Cardiac muscle cell (in vitro differentiated cells and primary cell): ENCODE measurements at regions not wholly inside any gene's neighbourhood (a gene's known extent, or its start where the extent isn't known, plus 50 kb on each side); places are given as distances from the start of the nearest gene placed in this dataset.

Experiments used
- DNase-seq, 2 donors: peaks; one replicate each; pipeline versions ENCODE4 v3.0.0 to v3.0.0-alpha.2; 2010 to 2017; ENCODE audit warnings: low read depth in 1 of 2, low spot score in 1 of 2
- H3K27ac ChIP-seq: fragments of 200-600 bp; sonication (generic); 2 replicates; pipeline ENCODE4 v1.5.1; 2016
- H3K27me3 ChIP-seq: fragments of 200-600 bp; sonication (generic); 2 replicates; pipeline ENCODE4 v1.6.0; 2016; ENCODE audit warnings: control low read depth
- H3K36me3 ChIP-seq: fragments of 200-600 bp; sonication (generic); 2 replicates; pipeline ENCODE4 v1.5.1; 2016; ENCODE audit warnings: control low read depth
- H3K4me1 ChIP-seq: fragments of 200-600 bp; sonication (generic); 2 replicates; pipeline ENCODE4 v1.8.1; 2017; ENCODE audit warnings: low read depth, mild to moderate bottlenecking, mixed run types
- H3K4me3 ChIP-seq: fragments of 200-600 bp; sonication (generic); 2 replicates; pipeline ENCODE4 v1.5.1; 2016; ENCODE audit warnings: mild to moderate bottlenecking
- H3K9me3 ChIP-seq: fragments of 200-600 bp; sonication (generic); 2 replicates; pipeline ENCODE4 v1.5.1; 2017; ENCODE audit warnings: low read depth, mild to moderate bottlenecking, control low read depth
- CTCF ChIP-seq: IDR thresholded peaks from 2 replicates; pipeline ENCODE4 v1.5.1; 2012; ENCODE audit warnings: low read depth, mild to moderate bottlenecking, low read length

GRCh38 chr1:29631836-29632805 lies 395.8 kb downstream of the PTPRU start:
- H3K9me3 ChIP-seq, result no peaks in the 10 kb centered on the region
- H3K27me3 ChIP-seq, result no peaks in the 10 kb centered on the region
- no peaks in the 10 kb centered on the region for H3K4me1 ChIP-seq
- TF ChIP-seq CTCF, result no peak
- no peaks in the 10 kb centered on the region for H3K36me3 ChIP-seq
- no peak for DNase-seq
- no peak overlapping the region for H3K4me3 ChIP-seq
- no peak overlapping the region for H3K27ac ChIP-seq

- H3K27ac ChIP-seq, result no peak overlapping the region
- TF ChIP-seq CTCF, result no peak
- H3K4me3 ChIP-seq, result no peak overlapping the region
- no peaks in the 10 kb centered on the region for H3K27me3 ChIP-seq
- H3K9me3 ChIP-seq, result no peaks in the 10 kb centered on the region
- H3K4me1 ChIP-seq, result no peaks in the 10 kb centered on the region
- no peaks in the 10 kb centered on the region for H3K36me3 ChIP-seq
- no peak for DNase-seq
Observed at GRCh38 chr1:29631361-29631760, 395.0 kb downstream of the PTPRU start.

GRCh38 chr1:29630756-29631155 lies 394.4 kb downstream of the PTPRU start:
- no peaks in the 10 kb centered on the region for H3K27me3 ChIP-seq
- H3K36me3 ChIP-seq, result no peaks in the 10 kb centered on the region
- no peak for TF ChIP-seq CTCF
- H3K9me3 ChIP-seq, result no peaks in the 10 kb centered on the region
- no peak overlapping the region for H3K4me3 ChIP-seq
- no peak overlapping the region for H3K27ac ChIP-seq
- no peaks in the 10 kb centered on the region for H3K4me1 ChIP-seq
- DNase-seq, result no peak

GRCh38 chr1:29629814-29630516 lies 393.6 kb downstream of the PTPRU start:
- no peak for TF ChIP-seq CTCF
- DNase-seq, result no peak
- no peaks in the 10 kb centered on the region for H3K9me3 ChIP-seq
- H3K27ac ChIP-seq, result no peak overlapping the region
- no peak overlapping the region for H3K4me3 ChIP-seq
- H3K27me3 ChIP-seq, result no peaks in the 10 kb centered on the region
- no peaks in the 10 kb centered on the region for H3K36me3 ChIP-seq
- H3K4me1 ChIP-seq, result no peaks in the 10 kb centered on the region

GRCh38 chr1:29629401-29629800 lies 393.1 kb downstream of the PTPRU start:
- Histone ChIP-seq H3K27me3 (no peaks in the 10 kb centered on the region), H3K4me3 (no peak overlapping the region), H3K27ac (no peak overlapping the region), H3K36me3 (no peaks in the 10 kb centered on the region), H3K4me1 (no peaks in the 10 kb centered on the region), H3K9me3 (no peaks in the 10 kb centered on the region)
- TF ChIP-seq CTCF, result no peak
- DNase-seq, result no peak
